Middle frontal gyrus (tissue), 1 donor: ENCODE measurements at regions not wholly inside any gene's neighbourhood (a gene's known extent, or its start where the extent isn't known, plus 50 kb on each side); places are given as distances from the start of the nearest gene placed in this dataset.

ENCODE experiments used
- DNase-seq: peaks from one replicate; pipeline ENCODE4 v3.0.0-alpha.2; 2015; ENCODE audit warnings: low spot score; ENCODE audit errors: extremely low spot score

DNA sequence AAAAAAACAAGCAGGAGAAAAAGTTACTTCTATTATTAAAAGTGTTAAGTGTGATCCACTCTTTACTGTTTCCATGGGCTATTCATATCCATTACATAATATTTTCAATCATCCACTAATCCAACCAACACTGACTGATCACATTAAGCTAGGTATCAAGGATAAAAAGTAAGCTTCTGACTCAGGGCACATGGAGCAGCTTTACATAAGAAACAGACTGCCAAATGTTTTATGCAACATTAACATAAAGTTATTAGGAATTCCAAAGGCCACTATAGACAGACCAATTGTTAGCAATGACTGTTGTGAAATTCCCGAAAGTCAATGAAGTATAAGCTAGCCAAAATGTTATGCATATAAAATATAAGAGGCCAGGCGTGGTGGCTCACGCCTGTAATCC, 277.6 kb downstream of the ZEB2 start:
- no peak for DNase-seq

- no peak for DNase-seq
Measured at GRCh38 chr2:144241801-144242200, 278.1 kb downstream of the ZEB2 start.

DNA sequence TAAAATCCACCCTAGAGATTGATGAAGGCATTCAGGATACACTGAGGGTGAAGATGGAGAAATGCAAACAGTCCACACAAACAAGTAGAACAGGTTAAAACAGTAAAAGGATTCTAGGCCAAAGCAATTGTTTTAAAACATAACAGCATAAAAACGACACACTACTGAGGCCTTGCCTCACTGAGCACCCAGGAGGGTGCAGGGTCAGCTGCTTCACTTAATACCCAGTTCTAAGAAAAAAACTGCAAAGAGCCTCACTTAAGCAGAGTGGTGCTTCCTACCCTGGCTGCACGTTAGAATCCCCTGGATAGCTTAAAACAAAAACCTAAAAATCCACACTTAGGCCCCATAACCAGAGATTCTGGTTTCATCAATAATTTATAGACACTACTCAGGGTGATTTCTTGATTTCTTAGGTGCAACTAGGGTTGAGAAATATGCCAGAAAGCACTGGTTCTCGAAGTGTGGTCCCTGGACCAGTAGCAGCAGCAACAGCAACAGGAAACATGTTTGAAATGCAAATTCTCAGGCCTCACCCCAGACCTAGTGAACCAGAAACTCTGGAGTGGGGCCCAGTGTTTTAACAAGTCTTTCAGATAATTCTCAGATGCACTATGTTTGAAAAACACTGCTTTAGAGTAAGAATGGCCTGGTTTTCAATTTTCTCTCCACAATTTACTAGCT, 279.1 kb downstream of the ZEB2 start:
- DNase-seq, result no peak

DNA sequence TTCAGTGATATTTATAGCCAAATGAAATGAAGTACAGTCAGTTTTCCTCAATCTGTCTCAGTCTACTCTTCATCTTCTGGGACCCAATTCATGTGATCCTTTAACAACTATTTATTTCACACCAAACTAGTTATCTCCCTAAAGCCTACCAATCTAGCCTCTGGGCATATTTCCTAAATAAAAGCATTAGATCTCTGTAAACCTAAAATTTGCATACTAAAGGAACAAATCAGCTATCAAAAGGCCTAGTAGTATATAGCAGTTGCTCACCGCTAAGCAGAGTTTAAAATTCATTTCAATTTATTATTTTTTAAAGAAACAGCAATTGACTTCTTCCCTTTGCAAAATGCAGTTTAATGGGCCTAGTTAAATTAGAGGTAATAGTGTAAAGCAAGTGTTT, 280.2 kb downstream of the ZEB2 start:
- DNase-seq, result no peak

- DNase-seq, result no peak
Measured at GRCh38 chr2:144239306-144239705, 280.6 kb downstream of the ZEB2 start.

DNA sequence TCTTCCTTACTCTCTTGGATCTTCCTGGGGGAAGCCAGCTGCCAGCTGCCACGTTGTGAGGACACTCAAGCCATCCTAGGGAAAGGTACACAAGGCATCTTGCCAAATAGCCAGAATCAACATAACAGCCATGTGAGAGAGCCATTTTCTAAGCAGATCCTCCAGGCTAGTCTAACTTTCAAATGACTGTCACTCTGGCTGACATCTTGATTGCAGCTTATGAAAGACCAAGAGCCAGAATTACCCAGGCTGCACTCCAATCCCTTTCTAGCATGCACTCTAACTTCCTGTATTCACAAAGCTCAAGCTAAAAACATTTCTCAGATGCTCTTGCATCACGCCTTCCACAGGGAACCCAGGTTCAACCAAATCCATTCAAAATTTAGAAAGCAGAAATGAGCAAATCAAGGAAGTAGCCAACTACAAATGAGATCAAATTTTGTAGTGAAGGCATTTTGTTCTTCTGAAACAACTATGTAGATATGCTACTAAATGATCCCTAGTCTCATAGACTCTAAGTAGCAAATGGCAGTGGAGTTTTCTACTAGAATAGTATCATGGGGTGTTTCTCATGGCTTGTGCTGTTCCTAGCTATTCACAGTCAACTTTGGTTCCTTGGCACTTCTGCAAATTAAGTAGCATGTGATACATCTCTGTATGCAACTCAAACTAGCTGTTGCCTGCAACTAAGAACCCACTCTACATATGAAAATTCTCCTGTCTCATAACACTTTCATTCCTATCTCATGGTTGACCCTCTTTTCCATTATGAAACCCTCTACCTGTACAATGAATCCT, 281.9 kb downstream of the ZEB2 start:
- DNase-seq, result no peak

- no peak for DNase-seq
Measured at GRCh38 chr2:144237108-144237507, 282.8 kb downstream of the ZEB2 start.

DNA sequence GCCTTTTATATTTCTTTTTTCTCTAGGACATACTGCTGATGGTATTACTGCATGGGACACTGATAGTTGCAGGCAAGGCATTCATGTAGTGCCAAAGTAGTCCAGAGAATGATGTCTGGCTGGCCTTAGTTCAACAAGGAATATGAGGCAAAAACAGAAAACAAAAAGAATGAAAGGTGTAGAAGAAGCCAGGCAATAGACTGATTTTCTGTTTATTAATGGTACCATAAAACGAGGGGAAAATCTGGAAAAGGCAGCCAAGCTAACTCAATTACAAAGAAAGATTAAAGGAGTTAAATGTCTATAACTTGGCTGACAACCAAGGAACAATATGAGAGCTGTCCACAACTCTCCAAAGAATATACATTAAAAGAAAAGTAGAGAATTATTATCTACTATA, 284.9 kb downstream of the ZEB2 start:
- DNase-seq, result no peak

GRCh38 chr2:144234542-144234871, 285.4 kb downstream of the ZEB2 start:
- no peak for DNase-seq

DNA sequence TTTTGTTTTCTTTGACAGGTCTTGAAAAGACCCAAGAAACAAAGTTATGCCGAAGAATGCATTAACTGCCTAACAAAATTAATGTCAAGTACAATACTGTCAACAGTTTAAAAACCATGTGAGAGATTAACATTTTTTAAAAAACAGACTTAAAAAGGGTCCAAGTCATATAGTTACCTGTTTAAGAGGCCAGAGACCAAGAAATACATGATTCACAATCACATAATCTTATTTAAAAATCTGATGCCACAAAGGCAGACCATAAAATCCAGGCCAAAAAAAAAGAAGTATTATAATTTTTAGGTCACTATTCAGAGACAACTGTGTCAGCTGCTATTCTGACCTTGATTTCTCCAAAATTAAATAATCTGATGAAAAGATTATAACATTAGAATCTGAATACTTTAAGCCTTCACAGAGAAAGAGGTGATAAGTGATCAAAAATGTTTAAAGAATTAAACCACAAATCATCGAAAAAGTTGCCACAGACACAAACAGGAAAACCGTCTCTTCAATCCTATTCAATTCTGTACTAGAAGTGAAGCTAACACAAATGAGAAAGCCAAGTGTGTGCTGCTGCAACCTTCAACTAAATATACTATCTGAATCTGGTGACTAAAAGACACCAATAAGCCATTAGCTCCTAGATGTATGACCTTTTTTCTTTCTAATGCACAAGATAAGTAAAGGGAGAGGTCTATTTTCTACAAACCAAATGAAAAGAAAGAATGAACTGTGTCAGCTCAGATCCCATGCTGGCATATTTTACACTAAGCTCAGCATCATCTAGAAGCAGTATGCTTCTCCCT, 286.0 kb downstream of the ZEB2 start:
- DNase-seq, result no peak

- no peak for DNase-seq
Measured at GRCh38 chr2:144233317-144233716, 286.6 kb downstream of the ZEB2 start.

DNA sequence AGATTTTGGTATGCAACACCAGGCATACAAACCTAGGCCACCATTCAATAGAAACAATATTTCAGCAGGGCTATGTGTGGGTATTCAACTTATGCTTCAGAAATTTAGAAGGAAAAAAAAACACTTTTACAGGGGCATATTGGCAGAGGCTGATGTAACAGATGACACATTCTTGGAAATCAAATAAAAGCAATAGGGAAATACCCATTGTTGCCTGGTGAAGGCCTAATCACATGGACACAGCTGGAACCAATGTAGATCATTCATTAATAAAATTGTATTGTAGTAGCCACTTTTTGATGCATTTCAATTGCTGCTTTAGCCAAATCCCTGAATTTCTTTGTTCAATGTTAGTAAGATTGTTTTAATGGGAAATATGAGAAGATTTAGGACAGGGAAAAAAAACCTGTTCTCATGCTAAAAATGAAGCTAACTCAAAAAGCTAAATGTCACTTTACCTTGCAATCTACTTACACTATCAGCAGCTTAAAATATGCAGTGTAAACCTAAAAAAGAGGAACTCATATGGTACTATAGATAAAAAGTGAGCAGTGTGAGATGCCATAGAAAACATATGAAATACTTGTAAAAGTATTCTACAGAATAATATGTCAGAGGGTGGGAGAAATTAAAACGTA, 289.4 kb downstream of the ZEB2 start:
- no peak for DNase-seq

DNA sequence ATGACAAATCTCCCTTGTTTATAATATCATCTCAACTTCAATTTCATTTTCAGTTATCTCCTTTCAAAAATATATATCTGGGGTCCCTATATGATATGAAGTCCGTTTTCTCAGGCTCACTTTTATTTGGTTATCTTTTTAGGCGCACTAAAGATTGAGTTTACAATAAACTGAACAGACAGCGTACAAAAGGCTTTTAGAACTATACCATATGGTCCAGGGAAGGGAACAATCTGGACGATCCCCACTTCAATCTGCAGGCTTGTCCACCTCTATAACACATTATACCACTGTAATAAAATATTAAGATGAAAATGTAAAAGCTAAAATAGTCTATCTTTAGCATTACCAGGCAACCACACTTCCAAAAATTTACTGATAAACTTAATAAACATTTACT, 289.9 kb downstream of the ZEB2 start:
- no peak for DNase-seq

- DNase-seq, result no peak
Measured at GRCh38 chr2:144229296-144229695, 290.6 kb downstream of the ZEB2 start.

DNA sequence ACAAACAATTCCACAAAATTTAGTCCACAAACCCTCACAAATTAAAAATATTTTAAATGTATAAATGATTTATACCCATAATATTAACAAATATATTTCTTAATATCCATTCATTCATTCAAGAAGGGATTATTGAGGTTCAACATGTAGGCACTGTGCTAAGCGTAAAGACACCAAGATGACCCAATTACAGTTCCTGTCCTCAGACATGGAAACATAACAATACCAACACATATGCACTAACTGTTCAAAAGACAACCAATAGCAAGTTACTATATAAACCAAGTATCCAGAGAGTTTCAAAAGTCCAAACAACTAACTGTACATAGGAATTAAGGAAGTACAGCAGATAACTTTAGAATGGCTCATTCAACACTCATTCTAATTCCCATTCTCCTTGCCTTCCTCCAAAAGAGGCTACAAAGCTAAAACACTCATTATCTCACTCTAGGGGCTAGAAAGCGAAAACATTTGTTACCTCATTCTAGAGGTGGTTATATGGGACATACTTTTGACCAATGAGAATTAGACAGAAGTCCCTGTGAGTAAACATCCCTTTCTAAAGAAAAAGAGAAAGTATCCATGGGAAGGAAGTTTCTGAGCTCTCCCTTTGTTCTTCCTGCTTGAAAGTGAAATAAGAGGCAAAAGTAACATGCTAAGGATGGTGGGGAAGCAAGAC, 292.4 kb downstream of the ZEB2 start:
- DNase-seq, result no peak

DNA sequence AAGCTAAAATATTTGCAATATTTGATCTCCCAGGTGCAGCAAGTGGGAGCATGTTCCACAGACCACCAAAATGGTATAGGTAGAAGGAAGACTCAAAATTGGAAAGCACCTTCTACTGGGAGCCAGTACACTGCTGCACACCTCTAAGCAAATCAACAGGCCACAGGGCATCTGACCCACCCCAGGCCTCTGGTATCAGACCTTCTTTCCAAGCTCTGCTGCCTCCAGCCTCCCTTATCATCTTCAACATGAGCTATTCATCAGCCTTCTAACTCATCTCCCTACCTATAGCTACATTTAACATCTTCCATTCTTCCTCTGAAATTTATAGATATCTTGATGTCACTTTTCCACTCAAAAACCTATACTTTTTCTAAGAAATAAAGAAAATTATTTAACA, 294.8 kb downstream of the ZEB2 start:
- no peak for DNase-seq

GRCh38 chr2:144224472-144224871, 295.4 kb downstream of the ZEB2 start:
- DNase-seq, result no peak

DNA sequence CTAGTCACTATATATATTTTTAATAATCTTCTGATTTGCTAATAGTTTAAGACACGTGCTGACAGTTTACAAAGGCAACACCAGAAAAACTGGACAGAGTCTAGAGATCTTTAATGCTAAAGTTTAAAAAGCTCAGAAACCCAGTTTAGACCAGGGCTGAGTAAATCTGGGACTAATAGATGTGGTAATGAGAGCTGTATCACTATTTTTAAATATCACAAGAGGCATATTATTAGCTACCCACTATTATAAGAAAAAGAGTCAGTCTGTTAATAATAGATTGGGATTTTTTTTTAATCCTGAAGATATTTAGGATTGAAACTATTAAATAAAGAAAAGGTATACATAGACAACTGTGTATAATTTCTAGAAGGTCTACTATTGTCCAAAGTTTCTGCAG, 299.9 kb downstream of the ZEB2 start:
- DNase-seq, result no peak

DNA sequence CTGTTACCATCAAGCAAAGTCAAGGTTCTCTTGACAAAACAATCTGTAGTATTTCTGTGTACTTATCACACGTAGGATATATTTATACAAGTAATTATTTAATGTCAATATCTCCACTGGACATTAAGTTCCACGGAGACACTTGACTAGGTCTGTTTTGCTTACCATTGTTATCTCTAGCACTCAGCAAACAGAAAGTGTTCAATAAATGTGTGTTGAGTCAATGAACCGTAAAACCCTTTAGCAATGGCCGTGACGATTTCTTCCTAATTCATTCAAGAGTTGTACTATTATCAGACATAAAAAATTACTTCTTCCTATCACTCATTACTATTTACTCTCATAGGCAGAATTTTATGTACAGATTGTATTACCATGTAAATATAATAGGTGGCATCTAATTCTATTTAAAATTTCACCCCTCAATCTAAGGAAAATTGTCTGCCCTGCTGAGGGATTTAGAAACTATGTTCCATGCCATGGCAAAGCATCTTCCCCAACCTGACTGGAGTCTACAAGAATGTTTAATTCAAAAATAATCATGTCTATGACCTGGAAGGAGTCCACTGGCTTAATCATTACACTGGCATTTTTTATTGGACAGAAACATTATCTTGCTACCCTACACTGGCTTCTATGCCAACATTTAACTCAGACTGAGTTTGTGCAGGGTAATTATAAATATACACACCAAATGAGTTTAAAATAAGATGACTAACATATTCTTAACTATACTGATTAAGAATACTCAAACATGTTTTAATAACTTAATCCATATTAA, 301.9 kb downstream of the ZEB2 start:
- no peak for DNase-seq
